H9 (cell line): ENCODE measurements at regions not wholly inside any gene's neighbourhood (a gene's known extent, or its start where the extent isn't known, plus 50 kb on each side); places are given as distances from the start of the nearest gene placed in this dataset.

Experiments
- DNase-seq: peaks from one replicate; pipeline ENCODE4 v3.0.0-alpha.2; 2017
- H2AFZ ChIP-seq: one replicate; pipeline ENCODE4 v1.6.1; 2013; ENCODE audit warnings: mild to moderate bottlenecking, low read length, control low read depth, moderate library complexity
- H2AK5ac ChIP-seq: 2 replicates; pipeline ENCODE4 v1.6.1; 2013; ENCODE audit warnings: low read length, control low read depth, mixed read lengths; ENCODE audit not compliant: insufficient read length
- H2BK120ac ChIP-seq: one replicate; pipeline ENCODE4 v1.6.1; 2013; ENCODE audit warnings: low read depth, mild to moderate bottlenecking, low read length, control low read depth, inconsistent platforms; ENCODE audit not compliant: poor library complexity, severe bottlenecking
- H2BK12ac ChIP-seq: 2 replicates; pipeline ENCODE4 v1.6.1; 2013; ENCODE audit warnings: low read length, control low read depth, mixed read lengths, low read depth; ENCODE audit not compliant: insufficient read length
- H2BK15ac ChIP-seq: 2 replicates; pipeline ENCODE4 v1.6.1; 2013; ENCODE audit warnings: low read depth, low read length, control low read depth
- H2BK20ac ChIP-seq: one replicate; pipeline ENCODE4 v1.6.1; 2013; ENCODE audit warnings: low read depth, mild to moderate bottlenecking, low read length, control low read depth, inconsistent platforms; ENCODE audit not compliant: poor library complexity, severe bottlenecking
- H2BK5ac ChIP-seq: 2 replicates; pipeline ENCODE4 v1.6.1; 2013; ENCODE audit warnings: low read length, control low read depth, mixed read lengths; ENCODE audit not compliant: insufficient read length
- H3K14ac ChIP-seq: 2 replicates; pipeline ENCODE4 v1.6.1; 2013; ENCODE audit warnings: low read length, control low read depth; ENCODE audit not compliant: insufficient read depth
- H3K18ac ChIP-seq: 2 replicates; pipeline ENCODE4 v1.6.1; 2013; ENCODE audit warnings: low read depth, mild to moderate bottlenecking, mixed read lengths, low read length, control low read depth; ENCODE audit not compliant: insufficient read length
- H3K23ac ChIP-seq: 2 replicates; pipeline ENCODE4 v1.6.1; 2013; ENCODE audit warnings: low read length, control low read depth, mixed read lengths, low read depth; ENCODE audit not compliant: insufficient read length
- H3K23me2 ChIP-seq: 2 replicates; pipeline ENCODE4 v1.6.1; 2013; ENCODE audit warnings: low read depth, mild to moderate bottlenecking, mixed read lengths, low read length, control low read depth; ENCODE audit not compliant: insufficient read length, poor library complexity, severe bottlenecking
- H3K27ac ChIP-seq: 2 replicates; pipeline ENCODE4 v1.5.1; 2013; ENCODE audit warnings: low read length, control low read depth, mixed read lengths, low read depth; ENCODE audit not compliant: insufficient read length
- H3K27me3 ChIP-seq: 2 replicates; pipeline ENCODE4 v1.6.1; 2013; ENCODE audit warnings: low read length, control low read depth, inconsistent platforms; ENCODE audit not compliant: insufficient read depth
- H3K4ac ChIP-seq: 2 replicates; pipeline ENCODE4 v1.6.1; 2013; ENCODE audit warnings: low read depth, mild to moderate bottlenecking, control low read depth, inconsistent platforms, low read length, moderate library complexity
- H3K4me1 ChIP-seq: 2 replicates; pipeline ENCODE4 v1.6.1; 2013; ENCODE audit warnings: low read length, control low read depth, inconsistent platforms; ENCODE audit not compliant: insufficient read depth
- H3K4me2 ChIP-seq: 2 replicates; pipeline ENCODE4 v1.6.1; 2013; ENCODE audit warnings: low read length, control low read depth, mixed read lengths; ENCODE audit not compliant: insufficient read length, insufficient read depth
- H3K56ac ChIP-seq: 2 replicates; pipeline ENCODE4 v1.6.1; 2013; ENCODE audit warnings: low read depth, mild to moderate bottlenecking, mixed read lengths, low read length, control low read depth; ENCODE audit not compliant: insufficient read length
- H3K79me1 ChIP-seq: 2 replicates; pipeline ENCODE4 v1.6.1; 2013; ENCODE audit warnings: low read depth, mild to moderate bottlenecking, moderate library complexity, low read length, control low read depth, inconsistent platforms; ENCODE audit not compliant: insufficient read depth, poor library complexity, severe bottlenecking
- H3K79me2 ChIP-seq: 2 replicates; pipeline ENCODE4 v1.6.1; 2013; ENCODE audit warnings: low read length, control low read depth, inconsistent platforms; ENCODE audit not compliant: insufficient read depth
- H3K9ac ChIP-seq: 2 replicates; pipeline ENCODE4 v1.6.1; 2013; ENCODE audit warnings: low read length, control low read depth, mixed read lengths; ENCODE audit not compliant: insufficient read length; ENCODE audit errors: extremely low read depth
- H3K9me3 ChIP-seq: one replicate; pipeline ENCODE4 v1.6.1; 2013; ENCODE audit warnings: low read depth, low read length, inconsistent platforms; ENCODE audit not compliant: control insufficient read depth
- H3T11ph ChIP-seq: one replicate; pipeline ENCODE4 v1.6.1; 2013; ENCODE audit warnings: mild to moderate bottlenecking, low read length, control low read depth, inconsistent platforms
- H4K20me1 ChIP-seq: one replicate; pipeline ENCODE4 v1.6.1; 2013; ENCODE audit not compliant: control insufficient read depth, insufficient read length, insufficient read depth
- H4K5ac ChIP-seq: 2 replicates; pipeline ENCODE4 v1.6.1; 2013; ENCODE audit warnings: low read depth, mild to moderate bottlenecking, mixed read lengths, low read length, control low read depth; ENCODE audit not compliant: insufficient read length
- H4K8ac ChIP-seq: replicated peaks from 2 replicates; pipeline ENCODE4 v1.6.1; 2013; ENCODE audit warnings: low read length, control low read depth, mixed read lengths, low read depth; ENCODE audit not compliant: insufficient read length
- H4K91ac ChIP-seq: 2 replicates; pipeline ENCODE4 v1.6.1; 2013; ENCODE audit warnings: low read depth, mild to moderate bottlenecking, moderate library complexity, mixed read lengths, low read length, control low read depth; ENCODE audit not compliant: insufficient read length
- H3K27ac Mint-ChIP-seq, 3 experiments: 2 replicates in 2 of 3; 3 replicates in 1 of 3; pipeline ENCODE4 v1.8.0; 2020 to 2021; ENCODE audit warnings: mixed read lengths in 3 of 3, mild to moderate bottlenecking in 1 of 3, moderate library complexity in 1 of 3
- H3K27me3 Mint-ChIP-seq: 2 replicates; pipeline ENCODE4 v1.8.0; 2021; ENCODE audit warnings: low read depth, mild to moderate bottlenecking, moderate library complexity, mixed read lengths
- H3K36me3 Mint-ChIP-seq, 3 experiments: 2 replicates in 2 of 3; 3 replicates in 1 of 3; pipeline ENCODE4 v1.8.0; 2020 to 2021; ENCODE audit warnings: low read depth in 3 of 3, mixed read lengths in 3 of 3; ENCODE audit not compliant: insufficient read depth in 1 of 3
- H3K4me1 Mint-ChIP-seq, 2 experiments: 2 replicates each; pipeline ENCODE4 v1.8.0; 2020; ENCODE audit warnings: mixed read lengths in 2 of 2
- H3K4me3 Mint-ChIP-seq, 2 experiments: 2 replicates in 1 of 2; 3 replicates in 1 of 2; pipeline ENCODE4 v1.8.0; 2020 to 2021; ENCODE audit warnings: mild to moderate bottlenecking in 2 of 2, mixed read lengths in 2 of 2, moderate library complexity in 1 of 2
- H3K9me3 Mint-ChIP-seq, 2 experiments: 2 replicates in 1 of 2; 3 replicates in 1 of 2; pipeline ENCODE4 v1.8.0; 2020; ENCODE audit warnings: mild to moderate bottlenecking in 2 of 2, mixed read lengths in 2 of 2, moderate library complexity in 1 of 2
- WGBS: extraction: QIAGEN DNeasy Blood & Tissue Kit; methylation state at CpG from one replicate; pipeline ENCODE4 v1.1.7; 2013; ENCODE audit warnings: missing lambda C conversion rate, low lambda C conversion rate, mixed read lengths; ENCODE audit not compliant: insufficient read length; ENCODE audit errors: extremely low coverage; 5-methylcytosine and 5-hydroxymethylcytosine counted together
- TF ChIP-seq, protein P1 (sequence below): fragments of 200-600 bp; sonication (generic); conservative IDR thresholded peaks from 3 replicates; pipeline ENCODE4 v1.8.0; 2021; ENCODE audit warnings: antibody characterized with exemption, mild to moderate bottlenecking

DNA sequence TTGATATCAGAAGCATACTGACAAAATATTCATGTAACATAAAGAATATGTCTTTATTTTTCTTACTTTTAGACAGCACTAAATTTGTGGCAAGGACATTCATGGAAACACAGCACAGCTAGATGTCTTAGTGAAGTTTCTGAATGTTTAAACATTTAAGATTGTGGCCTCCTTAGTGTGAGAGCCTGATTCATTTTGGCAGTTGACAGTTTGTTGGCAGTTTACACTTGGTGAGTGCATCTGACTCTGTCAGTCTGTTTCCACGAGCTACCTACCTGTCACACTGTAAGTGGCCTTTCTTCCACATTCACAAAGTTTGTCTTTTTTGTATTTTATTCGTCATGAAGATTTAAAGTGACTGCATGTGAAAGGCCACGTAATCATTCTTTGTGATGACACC is 436.8 kb downstream of the TUSC1 start:
- Mint-ChIP-seq H3K4me1 (no peaks in the 10 kb centered on the region), H3K27me3 (no peaks in the 10 kb centered on the region), H3K9me3 (peaks cover 0 to 2% of the 10 kb centered on the region in 2 experiments; a peak in 3 of 5 replicates), H3K27ac (no peak overlapping the region), H3K36me3 (peaks cover 0 to 6% (median 3%) of the 10 kb centered on the region in 3 experiments; a peak in 2 of 7 replicates), H3K4me3 (no peak overlapping the region)
- no peak overlapping the region for H2BK20ac ChIP-seq
- H3K4me2 ChIP-seq = no peak overlapping the region
- no peak for DNase-seq
- no peaks in the 10 kb centered on the region for H3K79me2 ChIP-seq
- H3K18ac ChIP-seq = no peak overlapping the region
- no peaks in the 10 kb centered on the region for H3K23me2 ChIP-seq
- no peak overlapping the region for H3K56ac ChIP-seq
- no peaks in the 10 kb centered on the region for H3K4me1 ChIP-seq
- H2BK120ac ChIP-seq = no peak overlapping the region
- no peak overlapping the region for H4K8ac ChIP-seq
- no peaks in the 10 kb centered on the region for H4K20me1 ChIP-seq
- no peaks in the 10 kb centered on the region for H3K9me3 ChIP-seq
- no peak overlapping the region for H2BK12ac ChIP-seq
- H2BK5ac ChIP-seq = no peak overlapping the region
- WGBS = no CpG with 5 or more reads among the region's 3 CpGs
- TF ChIP-seq, protein P1, sequence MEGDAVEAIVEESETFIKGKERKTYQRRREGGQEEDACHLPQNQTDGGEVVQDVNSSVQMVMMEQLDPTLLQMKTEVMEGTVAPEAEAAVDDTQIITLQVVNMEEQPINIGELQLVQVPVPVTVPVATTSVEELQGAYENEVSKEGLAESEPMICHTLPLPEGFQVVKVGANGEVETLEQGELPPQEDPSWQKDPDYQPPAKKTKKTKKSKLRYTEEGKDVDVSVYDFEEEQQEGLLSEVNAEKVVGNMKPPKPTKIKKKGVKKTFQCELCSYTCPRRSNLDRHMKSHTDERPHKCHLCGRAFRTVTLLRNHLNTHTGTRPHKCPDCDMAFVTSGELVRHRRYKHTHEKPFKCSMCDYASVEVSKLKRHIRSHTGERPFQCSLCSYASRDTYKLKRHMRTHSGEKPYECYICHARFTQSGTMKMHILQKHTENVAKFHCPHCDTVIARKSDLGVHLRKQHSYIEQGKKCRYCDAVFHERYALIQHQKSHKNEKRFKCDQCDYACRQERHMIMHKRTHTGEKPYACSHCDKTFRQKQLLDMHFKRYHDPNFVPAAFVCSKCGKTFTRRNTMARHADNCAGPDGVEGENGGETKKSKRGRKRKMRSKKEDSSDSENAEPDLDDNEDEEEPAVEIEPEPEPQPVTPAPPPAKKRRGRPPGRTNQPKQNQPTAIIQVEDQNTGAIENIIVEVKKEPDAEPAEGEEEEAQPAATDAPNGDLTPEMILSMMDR = no peak
- H3K27me3 ChIP-seq = no peaks in the 10 kb centered on the region
- H3T11ph ChIP-seq = no peak overlapping the region
- H3K14ac ChIP-seq = no peak overlapping the region
- H3K9ac ChIP-seq = no peak overlapping the region
- no peak overlapping the region for H4K91ac ChIP-seq
- H2AFZ ChIP-seq = no peak overlapping the region
- no peak overlapping the region for H3K27ac ChIP-seq
- H3K4ac ChIP-seq = no peak overlapping the region
- no peak overlapping the region for H3K23ac ChIP-seq
- H2BK15ac ChIP-seq = no peak overlapping the region
- H2AK5ac ChIP-seq = no peak overlapping the region
- H3K79me1 ChIP-seq = no peaks in the 10 kb centered on the region
- no peak overlapping the region for H4K5ac ChIP-seq
